ENCODE measurements at regions not wholly inside any gene's neighbourhood (a gene's known extent, or its start where the extent isn't known, plus 50 kb on each side); places are given as distances from the start of the nearest gene placed in this dataset.

DNA sequence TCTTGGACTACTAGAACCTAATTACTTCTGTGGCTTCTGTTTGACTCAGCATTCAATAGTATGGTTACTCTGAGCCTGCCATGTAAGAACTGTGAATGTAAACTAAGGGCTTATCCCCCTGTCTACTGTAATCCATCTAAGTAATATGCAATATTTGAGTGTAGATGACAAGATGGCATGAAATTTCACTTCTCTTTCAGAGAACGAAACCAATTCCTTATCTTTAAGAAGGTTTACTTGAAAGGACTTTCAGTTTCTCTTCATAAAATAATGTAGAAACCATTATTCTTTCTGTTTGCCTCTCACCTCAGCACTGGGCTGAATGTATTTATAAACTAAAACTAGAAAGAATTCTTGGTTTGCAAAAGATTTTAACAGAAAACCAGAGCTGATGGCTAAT lies 60.4 kb upstream of the ARID2 start:
- TF ChIP-seq, protein P1, sequence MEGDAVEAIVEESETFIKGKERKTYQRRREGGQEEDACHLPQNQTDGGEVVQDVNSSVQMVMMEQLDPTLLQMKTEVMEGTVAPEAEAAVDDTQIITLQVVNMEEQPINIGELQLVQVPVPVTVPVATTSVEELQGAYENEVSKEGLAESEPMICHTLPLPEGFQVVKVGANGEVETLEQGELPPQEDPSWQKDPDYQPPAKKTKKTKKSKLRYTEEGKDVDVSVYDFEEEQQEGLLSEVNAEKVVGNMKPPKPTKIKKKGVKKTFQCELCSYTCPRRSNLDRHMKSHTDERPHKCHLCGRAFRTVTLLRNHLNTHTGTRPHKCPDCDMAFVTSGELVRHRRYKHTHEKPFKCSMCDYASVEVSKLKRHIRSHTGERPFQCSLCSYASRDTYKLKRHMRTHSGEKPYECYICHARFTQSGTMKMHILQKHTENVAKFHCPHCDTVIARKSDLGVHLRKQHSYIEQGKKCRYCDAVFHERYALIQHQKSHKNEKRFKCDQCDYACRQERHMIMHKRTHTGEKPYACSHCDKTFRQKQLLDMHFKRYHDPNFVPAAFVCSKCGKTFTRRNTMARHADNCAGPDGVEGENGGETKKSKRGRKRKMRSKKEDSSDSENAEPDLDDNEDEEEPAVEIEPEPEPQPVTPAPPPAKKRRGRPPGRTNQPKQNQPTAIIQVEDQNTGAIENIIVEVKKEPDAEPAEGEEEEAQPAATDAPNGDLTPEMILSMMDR (IDR thresholded peaks at IDR 0.05): no peak
- no peak for TF ChIP-seq POLR2A (IDR thresholded peaks at IDR 0.05)
- TF ChIP-seq EP300 (IDR thresholded peaks at IDR 0.05): no peak

All from tibial nerve (tissue), 4 donors.